ENCODE measurements at regions not wholly inside any gene's neighbourhood (a gene's known extent, or its start where the extent isn't known, plus 50 kb on each side); places are given as distances from the start of the nearest gene placed in this dataset.

DNA sequence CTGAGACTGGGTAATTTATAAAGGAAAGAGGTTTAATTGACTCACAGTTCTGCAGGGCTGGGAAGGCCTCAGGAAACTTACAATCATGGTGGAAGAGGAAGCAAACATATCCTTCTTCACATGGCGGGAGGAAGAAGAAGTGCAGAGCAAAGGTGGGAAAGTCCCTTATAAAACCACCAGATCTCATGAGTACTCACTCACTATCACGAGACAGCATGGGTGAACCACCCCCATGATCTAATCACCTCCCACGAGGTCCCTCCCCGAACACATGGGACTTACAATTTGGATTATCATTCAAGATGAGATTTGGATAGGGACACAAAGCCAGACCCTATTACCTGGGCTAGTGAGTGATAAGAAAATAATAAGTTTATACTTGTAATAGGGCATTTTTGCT lies 70.6 kb upstream of the HS3ST2 start:
- peaks cover 5% of the 10 kb centered on the region; the same call in 1 of the 2 replicates for H3K27me3 ChIP-seq
- H3K9me3 ChIP-seq = no peaks in the 10 kb centered on the region
- H3K36me3 ChIP-seq = no peaks in the 10 kb centered on the region
- no peak overlapping the region for H3K4me3 ChIP-seq
- DNase-seq = no peak

DNA sequence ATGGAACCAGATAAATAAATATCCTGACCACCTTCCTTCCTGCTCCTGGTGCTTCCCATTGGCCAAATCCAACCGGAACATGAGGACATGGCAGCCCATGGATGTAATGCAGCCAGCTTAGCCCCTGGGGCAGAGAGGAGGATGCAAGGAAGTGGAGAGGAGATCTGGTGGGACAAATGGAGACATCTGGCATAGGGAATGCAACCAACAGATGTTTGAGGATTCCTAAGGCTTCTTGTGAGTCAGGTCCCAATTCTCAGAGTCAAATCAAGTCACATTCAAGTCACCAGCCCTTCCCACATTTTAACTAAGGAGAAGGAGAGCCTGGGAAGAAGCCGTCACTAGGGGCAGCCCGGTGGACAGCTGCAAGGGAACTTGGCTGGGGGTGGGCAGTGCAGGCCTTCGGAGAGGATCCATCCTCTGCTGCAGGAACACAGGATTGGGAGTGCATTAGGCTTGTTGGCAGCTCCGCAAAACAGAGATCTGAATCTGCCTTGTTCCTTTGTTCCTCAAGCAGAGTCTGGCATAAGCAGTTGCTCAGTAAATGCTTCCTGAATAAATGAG lies 62.8 kb upstream of the HS3ST2 start:
- peaks cover 6% of the 10 kb centered on the region; the same call in 1 of the 2 replicates for H3K27me3 ChIP-seq
- no peak for DNase-seq
- no peaks in the 10 kb centered on the region for H3K9me3 ChIP-seq
- H3K36me3 ChIP-seq = no peaks in the 10 kb centered on the region
- H3K4me3 ChIP-seq = no peak overlapping the region

DNA sequence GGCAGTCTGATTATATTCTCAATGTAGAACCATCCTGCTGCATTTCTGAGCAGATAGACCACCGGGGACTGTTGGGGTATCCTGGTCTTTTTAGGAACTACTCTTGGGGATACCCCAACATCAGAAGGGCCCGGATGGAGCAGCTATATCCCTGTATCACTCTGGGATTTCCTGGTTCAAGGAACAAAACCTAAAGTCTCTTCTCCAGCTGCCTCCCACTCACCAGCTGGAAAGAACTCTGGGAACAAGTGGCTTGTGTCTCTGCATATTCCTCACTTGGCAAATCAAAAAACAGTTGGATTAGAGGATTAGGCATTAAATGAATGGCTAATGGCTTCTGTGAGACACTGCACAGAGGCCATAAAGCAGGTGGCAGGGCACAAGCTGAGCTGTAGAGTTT lies 62.3 kb upstream of the HS3ST2 start:
- Histone ChIP-seq H3K36me3 (no peaks in the 10 kb centered on the region), H3K4me3 (no peak overlapping the region), H3K27me3 (peaks cover 7% of the 10 kb centered on the region), H3K9me3 (no peaks in the 10 kb centered on the region)
- DNase-seq = no peak

DNA sequence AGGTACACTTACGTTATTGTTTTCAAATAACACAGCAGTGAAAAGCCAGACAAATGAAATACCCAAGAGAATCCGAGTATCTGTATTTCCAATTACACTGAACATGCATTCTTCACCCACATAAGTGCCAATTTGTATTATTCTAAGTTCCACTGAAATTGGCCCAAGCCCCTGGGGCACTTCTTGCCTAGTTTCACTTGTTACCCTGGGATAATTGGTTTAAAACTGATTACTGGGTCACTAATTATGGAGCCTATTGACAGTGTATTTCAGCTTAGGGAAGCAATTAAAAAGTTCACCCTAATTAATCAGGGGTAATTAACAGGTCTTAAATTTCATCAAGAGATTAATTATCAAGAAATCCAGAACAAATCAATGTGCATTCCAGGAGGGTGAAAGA lies 60.5 kb upstream of the HS3ST2 start:
- Histone ChIP-seq H3K27me3 (peaks cover 6% of the 10 kb centered on the region), H3K9me3 (no peaks in the 10 kb centered on the region), H3K4me3 (no peak overlapping the region), H3K36me3 (no peaks in the 10 kb centered on the region)
- DNase-seq = no peak

DNA sequence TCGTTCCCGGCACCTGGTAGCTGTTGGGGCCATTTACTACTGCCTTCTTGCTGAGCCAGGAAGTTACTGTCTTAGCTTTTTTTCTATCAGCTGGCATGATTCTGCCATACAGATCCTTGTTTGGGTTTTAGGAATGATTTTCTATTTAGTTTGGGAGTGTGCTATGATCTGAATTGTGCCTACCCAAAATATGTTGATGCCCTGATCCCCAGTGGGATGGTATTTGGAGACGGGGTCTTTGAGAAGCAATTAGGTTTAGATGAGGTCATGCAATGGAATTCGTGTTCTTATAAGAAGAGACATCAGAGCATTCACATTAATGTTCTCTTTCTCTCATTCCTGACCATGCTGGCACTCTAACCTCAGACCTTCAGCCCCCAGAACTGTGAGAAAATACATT lies 59.4 kb upstream of the HS3ST2 start:
- H3K27me3 ChIP-seq = peaks cover 6% of the 10 kb centered on the region
- no peak overlapping the region for H3K4me3 ChIP-seq
- no peaks in the 10 kb centered on the region for H3K36me3 ChIP-seq
- no peak for DNase-seq
- H3K9me3 ChIP-seq = no peaks in the 10 kb centered on the region

DNA sequence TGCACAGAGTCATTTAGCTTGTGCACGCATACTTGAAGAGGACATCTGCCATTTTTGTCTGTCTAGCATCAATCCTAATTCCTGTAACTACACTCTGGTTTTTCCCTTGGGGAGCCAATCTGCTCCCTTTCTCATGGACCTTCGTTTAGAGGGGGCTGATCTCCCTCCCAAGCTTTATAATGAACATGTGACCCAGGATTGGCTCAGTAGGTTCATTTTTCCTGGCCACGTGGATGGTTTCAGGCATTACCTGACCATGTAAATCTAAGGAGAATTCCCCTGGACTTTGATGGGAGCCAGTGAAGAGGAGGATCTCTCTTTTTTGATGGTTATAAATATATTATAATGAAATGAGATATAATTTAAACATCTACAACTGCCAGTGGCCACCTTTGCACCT lies 56.8 kb upstream of the HS3ST2 start:
- Histone ChIP-seq H3K4me3 (no peak overlapping the region), H3K27me3 (peaks cover 6% of the 10 kb centered on the region), H3K9me3 (no peaks in the 10 kb centered on the region), H3K36me3 (no peaks in the 10 kb centered on the region)
- no peak for DNase-seq

DNA sequence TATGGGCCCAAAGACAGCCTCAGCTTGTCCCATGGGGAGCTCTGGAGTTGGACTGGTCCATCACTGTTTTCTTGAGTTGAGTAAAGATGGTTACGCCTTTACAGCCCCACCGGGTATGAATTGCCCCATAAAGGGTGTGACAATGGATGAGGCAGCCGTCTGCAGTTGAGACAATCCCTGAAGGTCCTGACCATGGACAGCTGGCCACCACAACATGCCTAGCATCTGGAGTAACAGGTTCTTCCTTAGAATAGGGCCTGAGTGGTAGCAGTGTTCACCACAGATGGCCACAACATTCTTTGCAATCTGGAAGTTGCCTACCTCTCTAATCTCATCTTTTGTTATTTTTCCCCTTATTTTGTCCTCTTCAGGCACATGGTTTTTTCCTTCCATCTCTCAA lies 51.5 kb upstream of the HS3ST2 start:
- Histone ChIP-seq H3K36me3 (no peaks in the 10 kb centered on the region), H3K9me3 (no peaks in the 10 kb centered on the region)
- no peak for DNase-seq

DNA sequence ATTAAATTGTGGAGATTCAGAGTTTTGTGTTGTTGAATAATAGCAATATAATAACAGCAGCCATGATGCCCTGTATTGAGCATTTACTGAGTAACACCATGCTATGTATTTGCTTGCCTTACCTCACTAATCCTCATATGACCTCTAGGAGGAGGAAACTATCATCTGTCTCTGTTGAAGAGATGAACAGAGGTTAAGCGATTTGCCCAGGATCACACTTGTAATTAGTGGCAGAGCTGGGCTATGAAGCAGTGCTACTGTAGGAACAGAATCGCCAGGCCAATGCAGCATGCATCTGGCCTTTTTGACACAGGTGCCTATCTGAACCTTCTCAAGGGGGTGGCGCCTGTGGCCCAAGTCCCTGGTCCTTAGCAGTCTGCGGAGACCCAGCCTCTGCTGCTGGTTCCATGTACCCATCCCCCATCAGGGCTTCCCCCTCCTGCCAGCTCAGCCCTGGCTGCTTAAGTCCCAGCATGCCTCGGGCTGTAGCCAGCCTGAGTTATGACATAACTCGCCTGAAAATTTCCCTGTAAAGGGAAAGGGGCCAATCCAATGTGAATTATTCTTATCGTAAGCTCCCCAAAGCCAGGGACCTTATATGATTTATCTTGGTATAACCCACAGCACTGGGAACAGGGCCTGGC lies 50.4 kb upstream of the HS3ST2 start:
- Histone ChIP-seq H3K27me3 (no peaks in the 10 kb centered on the region; the same call in 1 of the 2 replicates), H3K9me3 (no peaks in the 10 kb centered on the region), H3K4me3 (no peak overlapping the region), H3K36me3 (no peaks in the 10 kb centered on the region)
- DNase-seq = no peak

More for the DNA sequence above, 51.5 kb upstream of the HS3ST2 start:
- H3K27me3 ChIP-seq = no peaks in the 10 kb centered on the region; the same call in 1 of the 2 replicates
- no peak overlapping the region for H3K4me3 ChIP-seq
